Nephron progenitor cell (in vitro differentiated cells): ENCODE measurements at regions not wholly inside any gene's neighbourhood (a gene's known extent, or its start where the extent isn't known, plus 50 kb on each side); places are given as distances from the start of the nearest gene placed in this dataset.

Experiments
- DNase-seq: peaks from one replicate; pipeline ENCODE4 v3.0.0; 2021
- H3K27ac Mint-ChIP-seq: 2 replicates; pipeline ENCODE4 v1.8.0; 2021; ENCODE audit warnings: mild to moderate bottlenecking, moderate library complexity, mixed read lengths
- H3K27me3 Mint-ChIP-seq: 2 replicates; pipeline ENCODE4 v1.8.0; 2021; ENCODE audit warnings: mild to moderate bottlenecking, low read depth, mixed read lengths; ENCODE audit not compliant: poor library complexity
- H3K36me3 Mint-ChIP-seq: 2 replicates; pipeline ENCODE4 v1.8.0; 2021; ENCODE audit warnings: low read depth, mixed read lengths
- H3K4me1 Mint-ChIP-seq: 2 replicates; pipeline ENCODE4 v1.8.0; 2021; ENCODE audit warnings: mixed read lengths
- H3K4me3 Mint-ChIP-seq: 2 replicates; pipeline ENCODE4 v1.8.0; 2021; ENCODE audit warnings: mild to moderate bottlenecking, moderate library complexity, mixed read lengths
- H3K9me3 Mint-ChIP-seq: 2 replicates; pipeline ENCODE4 v1.8.0; 2021; ENCODE audit warnings: mild to moderate bottlenecking, moderate library complexity, mixed read lengths
- TF ChIP-seq, protein P1 (sequence below): fragments of 200-600 bp; sonication (generic); IDR thresholded peaks from 2 replicates; pipeline ENCODE4 v1.5.0; 2021; ENCODE audit warnings: antibody characterized with exemption

DNA sequence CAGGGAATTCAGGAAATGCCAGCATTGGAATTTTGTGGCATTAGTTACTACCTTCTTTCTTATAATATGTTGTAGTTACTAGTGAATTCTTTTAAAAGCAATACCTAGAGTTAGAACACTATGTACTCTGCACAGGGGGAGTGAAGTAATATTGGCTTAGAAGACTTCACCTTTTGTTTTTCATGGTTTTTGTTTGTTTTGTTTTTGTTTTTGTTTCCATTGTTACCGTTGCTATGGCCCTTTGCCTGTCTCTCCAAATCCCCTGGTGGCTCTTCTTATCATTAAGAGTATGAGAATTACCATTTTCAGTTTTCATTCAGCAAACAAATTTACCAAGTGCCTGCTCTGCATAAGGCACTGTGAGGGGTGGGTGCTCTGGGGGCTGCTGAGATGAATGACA is 160.1 kb downstream of the HAUS1 start:
- peaks cover 20% of the 10 kb centered on the region for H3K36me3 Mint-ChIP-seq
- peaks cover 3% of the 10 kb centered on the region for H3K27me3 Mint-ChIP-seq
- no peaks in the 10 kb centered on the region for H3K9me3 Mint-ChIP-seq
- no peak overlapping the region for H3K4me3 Mint-ChIP-seq
- no peak for DNase-seq
- peak overlapping the region; percentile 27 for H3K27ac Mint-ChIP-seq
- H3K4me1 Mint-ChIP-seq: peaks cover 16% of the 10 kb centered on the region
- TF ChIP-seq, protein P1, sequence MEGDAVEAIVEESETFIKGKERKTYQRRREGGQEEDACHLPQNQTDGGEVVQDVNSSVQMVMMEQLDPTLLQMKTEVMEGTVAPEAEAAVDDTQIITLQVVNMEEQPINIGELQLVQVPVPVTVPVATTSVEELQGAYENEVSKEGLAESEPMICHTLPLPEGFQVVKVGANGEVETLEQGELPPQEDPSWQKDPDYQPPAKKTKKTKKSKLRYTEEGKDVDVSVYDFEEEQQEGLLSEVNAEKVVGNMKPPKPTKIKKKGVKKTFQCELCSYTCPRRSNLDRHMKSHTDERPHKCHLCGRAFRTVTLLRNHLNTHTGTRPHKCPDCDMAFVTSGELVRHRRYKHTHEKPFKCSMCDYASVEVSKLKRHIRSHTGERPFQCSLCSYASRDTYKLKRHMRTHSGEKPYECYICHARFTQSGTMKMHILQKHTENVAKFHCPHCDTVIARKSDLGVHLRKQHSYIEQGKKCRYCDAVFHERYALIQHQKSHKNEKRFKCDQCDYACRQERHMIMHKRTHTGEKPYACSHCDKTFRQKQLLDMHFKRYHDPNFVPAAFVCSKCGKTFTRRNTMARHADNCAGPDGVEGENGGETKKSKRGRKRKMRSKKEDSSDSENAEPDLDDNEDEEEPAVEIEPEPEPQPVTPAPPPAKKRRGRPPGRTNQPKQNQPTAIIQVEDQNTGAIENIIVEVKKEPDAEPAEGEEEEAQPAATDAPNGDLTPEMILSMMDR: no peak

DNA sequence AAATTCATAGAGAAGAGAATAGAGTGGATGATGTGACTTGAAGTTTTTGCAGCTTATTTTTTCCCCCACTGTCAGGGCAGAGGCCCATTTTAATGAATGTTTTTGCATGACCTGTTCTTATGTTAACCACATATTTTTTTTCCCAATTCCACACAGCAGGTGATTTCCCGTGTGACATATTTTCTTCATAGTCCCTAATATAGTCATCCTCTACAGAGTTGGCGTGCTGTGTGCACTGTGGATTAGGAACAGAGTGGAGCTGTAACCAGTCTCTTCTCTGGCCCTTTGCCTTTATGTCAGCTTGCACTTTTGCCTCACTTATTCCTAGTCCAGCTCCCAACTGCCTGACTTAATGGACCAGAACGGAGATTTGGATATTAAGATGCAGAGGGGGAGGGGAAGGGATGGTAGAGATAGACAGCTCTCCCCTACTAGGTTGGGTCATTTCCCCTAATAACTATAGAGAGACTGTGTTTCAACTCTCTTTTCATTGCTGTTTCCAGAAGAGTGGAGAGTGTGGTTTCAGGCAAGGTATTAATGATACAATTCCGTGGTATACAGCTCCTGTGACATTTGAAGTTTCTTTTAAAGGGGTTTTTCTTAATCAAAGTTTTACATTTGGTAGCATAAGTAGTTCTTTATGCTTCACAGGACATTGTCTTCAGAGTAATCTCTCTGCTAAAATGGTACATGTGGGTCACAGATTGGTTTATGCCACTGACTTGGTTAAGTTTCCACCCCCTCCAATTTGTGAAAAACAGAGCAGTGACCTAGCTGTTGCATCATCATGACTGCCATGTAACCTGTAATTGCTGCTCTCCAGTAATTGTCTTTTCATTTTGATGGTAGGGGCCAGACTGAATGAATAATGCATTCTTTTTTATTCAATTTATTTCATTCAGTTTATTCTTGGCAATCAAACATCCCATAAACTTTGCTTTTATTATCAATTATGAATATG is 161.3 kb downstream of the HAUS1 start:
- TF ChIP-seq, protein P1: no peak

DNA sequence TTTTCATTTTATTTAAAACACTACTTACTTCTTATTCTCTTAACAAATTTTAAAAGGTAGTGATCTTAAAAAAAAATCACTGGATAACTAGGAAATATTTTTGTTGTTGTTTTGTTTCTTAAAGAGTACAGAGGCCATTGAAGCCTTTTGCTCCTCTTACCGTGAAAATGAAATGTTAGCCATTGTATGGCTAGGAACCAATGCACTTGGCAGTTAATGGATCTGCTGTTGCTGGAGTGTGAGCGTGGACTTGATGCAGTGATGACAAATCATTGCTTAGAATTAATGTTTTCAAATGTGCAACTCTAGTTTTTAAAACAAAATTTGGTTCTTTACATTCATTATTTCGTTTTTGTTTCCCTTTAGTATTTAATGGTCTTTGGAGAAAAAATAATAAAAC is 162.3 kb downstream of the HAUS1 start:
- Mint-ChIP-seq H3K27ac (no peak overlapping the region), H3K27me3 (peaks cover 3% of the 10 kb centered on the region), H3K9me3 (no peaks in the 10 kb centered on the region), H3K4me1 (peaks cover 16% of the 10 kb centered on the region), H3K4me3 (no peak overlapping the region), H3K36me3 (peaks cover 16% of the 10 kb centered on the region)
- TF ChIP-seq, protein P1: no peak
- no peak for DNase-seq

More for the DNA sequence above, 161.3 kb downstream of the HAUS1 start:
- peak overlapping the region; percentile 71 for H3K27ac Mint-ChIP-seq
- no peaks in the 10 kb centered on the region for H3K9me3 Mint-ChIP-seq
- H3K36me3 Mint-ChIP-seq: peaks cover 16% of the 10 kb centered on the region
- DNase-seq: no peak
- H3K4me3 Mint-ChIP-seq: no peak overlapping the region
- H3K4me1 Mint-ChIP-seq: peaks cover 16% of the 10 kb centered on the region
- H3K27me3 Mint-ChIP-seq: peaks cover 3% of the 10 kb centered on the region

DNA sequence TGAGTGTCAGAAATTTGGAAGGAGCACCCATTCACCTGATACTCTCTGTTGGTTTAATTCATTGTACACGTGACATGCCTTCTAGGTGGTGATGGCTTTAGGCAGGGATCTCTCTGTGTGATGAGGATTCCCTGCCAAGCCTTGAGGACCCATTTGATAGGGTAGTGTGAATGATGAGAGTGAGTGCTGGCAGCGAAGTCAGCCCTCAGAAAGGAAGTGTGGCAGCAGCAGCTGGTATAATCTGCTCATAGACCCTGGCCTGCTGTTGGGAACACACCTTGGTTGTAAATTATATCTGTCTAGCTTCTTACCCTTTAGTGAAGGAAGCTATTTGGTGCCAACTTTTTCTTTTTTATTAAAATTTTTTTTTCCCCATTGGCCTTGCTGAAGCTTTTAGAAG is 164.5 kb downstream of the HAUS1 start:
- peaks cover 12% of the 10 kb centered on the region for H3K36me3 Mint-ChIP-seq
- no peaks in the 10 kb centered on the region for H3K9me3 Mint-ChIP-seq
- no peak overlapping the region for H3K27ac Mint-ChIP-seq
- no peaks in the 10 kb centered on the region for H3K27me3 Mint-ChIP-seq
- peaks cover 16% of the 10 kb centered on the region for H3K4me1 Mint-ChIP-seq
- no peak for DNase-seq
- no peak overlapping the region for H3K4me3 Mint-ChIP-seq
- TF ChIP-seq, protein P1: no peak

DNA sequence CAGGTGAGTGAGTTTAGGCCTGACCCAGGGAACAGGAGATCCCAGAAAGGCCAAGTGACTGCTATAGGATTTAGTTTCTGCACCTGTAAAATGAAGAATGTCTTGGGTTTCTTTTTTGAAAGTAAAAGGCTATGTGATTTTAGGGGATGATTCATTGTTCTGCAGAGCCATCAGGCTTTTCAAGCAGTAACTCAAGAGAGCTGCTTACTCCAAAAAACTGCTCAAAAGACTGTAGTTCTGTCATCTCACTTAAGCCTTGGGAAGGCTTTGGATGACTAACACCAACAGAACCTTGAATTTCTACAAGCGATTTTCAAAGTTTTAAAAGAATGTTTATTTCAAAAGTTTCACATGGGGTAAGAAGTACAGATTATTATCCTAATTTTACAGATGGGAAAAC is 165.1 kb downstream of the HAUS1 start:
- no peaks in the 10 kb centered on the region for H3K27me3 Mint-ChIP-seq
- peaks cover 9% of the 10 kb centered on the region for H3K36me3 Mint-ChIP-seq
- no peak overlapping the region for H3K4me3 Mint-ChIP-seq
- H3K4me1 Mint-ChIP-seq: peaks cover 15% of the 10 kb centered on the region
- TF ChIP-seq, protein P1: no peak
- H3K27ac Mint-ChIP-seq: no peak overlapping the region
- DNase-seq: no peak
- no peaks in the 10 kb centered on the region for H3K9me3 Mint-ChIP-seq

DNA sequence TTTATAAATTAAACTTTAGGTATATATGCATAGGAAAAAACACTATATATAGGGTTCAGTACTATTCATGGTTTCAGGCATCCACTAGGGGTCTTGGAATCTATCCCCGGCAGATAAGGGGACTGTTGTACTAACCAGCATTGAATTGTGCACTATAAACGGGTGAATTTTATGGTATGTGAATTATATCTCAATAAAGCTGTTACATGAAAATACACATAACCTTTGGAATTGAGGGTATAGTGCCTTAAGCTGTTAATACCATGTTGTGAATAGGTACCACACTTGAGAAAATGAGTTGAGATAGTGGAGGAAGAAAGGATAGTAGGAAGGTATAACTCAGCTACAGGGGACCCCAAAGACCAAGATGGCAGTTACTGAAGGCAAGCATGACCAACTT is 167.3 kb downstream of the HAUS1 start:
- no peak overlapping the region for H3K27ac Mint-ChIP-seq
- TF ChIP-seq, protein P1: no peak
- no peaks in the 10 kb centered on the region for H3K36me3 Mint-ChIP-seq
- no peaks in the 10 kb centered on the region for H3K4me1 Mint-ChIP-seq
- no peak overlapping the region for H3K4me3 Mint-ChIP-seq
- H3K27me3 Mint-ChIP-seq: no peaks in the 10 kb centered on the region
- no peaks in the 10 kb centered on the region for H3K9me3 Mint-ChIP-seq
- DNase-seq: no peak
